ENCODE measurements at regions not wholly inside any gene's neighbourhood (a gene's known extent, or its start where the extent isn't known, plus 50 kb on each side); places are given as distances from the start of the nearest gene placed in this dataset.
A peak's percentile ranks its signal among the peaks of the same experiment; 100 is the strongest.

GRCh38 chr11:129324533-129325175 lies 51.0 kb upstream of the BARX2 start:
- peak overlapping the region in 3 of 4 donors; percentile 18 to 62 (median 24) for H3K27ac ChIP-seq
- peaks cover 0 to 40% (median 4%) of the 10 kb centered on the region in 4 donors for H3K4me1 ChIP-seq
- H3K27me3 ChIP-seq = no peaks in the 10 kb centered on the region
- H3K9me3 ChIP-seq = no peaks in the 10 kb centered on the region
- DNase-seq (ENCODE audit: low spot score in 2 of 2) = peak; percentile 15 to 21
- TF ChIP-seq EP300 (IDR thresholded peaks at IDR 0.05) (no peak), CTCF (IDR thresholded peaks at IDR 0.05) (no peak), POLR2A (IDR thresholded peaks at IDR 0.05) (no peak)
- 51 to 55% methylated on average over 10 of the region's 10 CpGs for WGBS, 2 donors
- no peaks in the 10 kb centered on the region for H3K36me3 ChIP-seq
- H3K4me3 ChIP-seq = peak overlapping the region in 1 of 4 donors; percentile 19

- Histone ChIP-seq H3K36me3 (no peaks in the 10 kb centered on the region), H3K27ac (peak overlapping the region in 3 of 4 donors; percentile 18 to 62 (median 24)), H3K9me3 (no peaks in the 10 kb centered on the region), H3K4me3 (peak overlapping the region in 1 of 4 donors; percentile 19), H3K4me1 (peaks cover 0 to 46% (median 8%) of the 10 kb centered on the region in 4 donors), H3K27me3 (no peaks in the 10 kb centered on the region)
- DNase-seq (ENCODE audit: low spot score in 2 of 2) = peak; percentile 17 to 59
- TF ChIP-seq EP300 (IDR thresholded peaks at IDR 0.05) (peak in 1 of 2 donors; percentile 79), CTCF (IDR thresholded peaks at IDR 0.05) (no peak)
- 47 to 62% methylated on average over 12 of the region's 12 CpGs for WGBS, 2 donors
These were observed 51.6 kb upstream of the BARX2 start for GRCh38 chr11:129323896-129324502.

GRCh38 chr11:129322941-129323340 lies 52.7 kb upstream of the BARX2 start:
- no peak overlapping the region for H3K4me3 ChIP-seq
- no peaks in the 10 kb centered on the region for H3K9me3 ChIP-seq
- no peak for DNase-seq (ENCODE audit: low spot score in 2 of 2)
- peaks cover 0 to 51% (median 8%) of the 10 kb centered on the region in 4 donors for H3K4me1 ChIP-seq
- TF ChIP-seq POLR2A (IDR thresholded peaks at IDR 0.05) = no peak
- TF ChIP-seq EP300 (IDR thresholded peaks at IDR 0.05) = no peak
- no peak for TF ChIP-seq CTCF (IDR thresholded peaks at IDR 0.05)
- H3K27me3 ChIP-seq = no peaks in the 10 kb centered on the region
- H3K27ac ChIP-seq = no peak overlapping the region
- H3K36me3 ChIP-seq = no peaks in the 10 kb centered on the region
- WGBS, 2 donors = 93 to 94% methylated on average over 8 of the region's 8 CpGs

- H3K9me3 ChIP-seq = no peaks in the 10 kb centered on the region
These were observed 54.6 kb upstream of the BARX2 start for GRCh38 chr11:129321076-129321475.

More at GRCh38 chr11:129321076-129321475, 54.6 kb upstream of the BARX2 start:
- Histone ChIP-seq H3K36me3 (no peaks in the 10 kb centered on the region), H3K4me1 (peaks cover 0 to 51% (median 8%) of the 10 kb centered on the region in 4 donors), H3K27me3 (no peaks in the 10 kb centered on the region), H3K4me3 (no peak overlapping the region), H3K27ac (peak overlapping the region in 1 of 4 donors; percentile 16)
- WGBS, 2 donors = 67 to 94% methylated on average over 2 of the region's 2 CpGs
- TF ChIP-seq EP300 (IDR thresholded peaks at IDR 0.05) = no peak
- no peak for TF ChIP-seq CTCF (IDR thresholded peaks at IDR 0.05)
- TF ChIP-seq POLR2A (IDR thresholded peaks at IDR 0.05) = no peak
- DNase-seq (ENCODE audit: low spot score in 2 of 2) = no peak
